ENCODE measurements at regions not wholly inside any gene's neighbourhood (a gene's known extent, or its start where the extent isn't known, plus 50 kb on each side); places are given as distances from the start of the nearest gene placed in this dataset.
"Not testable (repeated sequence)": the region's sequence is repeated elsewhere in the genome, so short reads cannot be mapped to it uniquely, and the experiment has no call there.

DNA sequence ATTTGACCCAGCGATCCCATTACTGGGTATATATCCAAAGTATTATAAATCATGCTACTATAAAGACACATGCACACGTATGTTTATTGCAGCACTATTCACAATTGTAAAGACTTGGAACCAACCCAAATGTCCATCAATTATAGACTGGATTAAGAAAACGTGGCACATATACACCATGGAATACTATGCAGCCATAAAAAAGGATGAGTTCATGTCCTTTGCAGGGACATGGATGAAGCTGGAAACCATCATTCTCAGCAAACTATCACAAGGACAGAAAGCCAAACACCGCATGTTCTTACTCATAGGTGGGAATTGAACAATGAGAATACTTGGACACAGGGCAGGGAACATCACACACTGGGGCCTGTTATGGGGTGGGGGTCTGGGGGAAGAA, 317.8 kb downstream of the TSHZ3 start:
- TF ChIP-seq, protein P1, sequence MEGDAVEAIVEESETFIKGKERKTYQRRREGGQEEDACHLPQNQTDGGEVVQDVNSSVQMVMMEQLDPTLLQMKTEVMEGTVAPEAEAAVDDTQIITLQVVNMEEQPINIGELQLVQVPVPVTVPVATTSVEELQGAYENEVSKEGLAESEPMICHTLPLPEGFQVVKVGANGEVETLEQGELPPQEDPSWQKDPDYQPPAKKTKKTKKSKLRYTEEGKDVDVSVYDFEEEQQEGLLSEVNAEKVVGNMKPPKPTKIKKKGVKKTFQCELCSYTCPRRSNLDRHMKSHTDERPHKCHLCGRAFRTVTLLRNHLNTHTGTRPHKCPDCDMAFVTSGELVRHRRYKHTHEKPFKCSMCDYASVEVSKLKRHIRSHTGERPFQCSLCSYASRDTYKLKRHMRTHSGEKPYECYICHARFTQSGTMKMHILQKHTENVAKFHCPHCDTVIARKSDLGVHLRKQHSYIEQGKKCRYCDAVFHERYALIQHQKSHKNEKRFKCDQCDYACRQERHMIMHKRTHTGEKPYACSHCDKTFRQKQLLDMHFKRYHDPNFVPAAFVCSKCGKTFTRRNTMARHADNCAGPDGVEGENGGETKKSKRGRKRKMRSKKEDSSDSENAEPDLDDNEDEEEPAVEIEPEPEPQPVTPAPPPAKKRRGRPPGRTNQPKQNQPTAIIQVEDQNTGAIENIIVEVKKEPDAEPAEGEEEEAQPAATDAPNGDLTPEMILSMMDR (IDR thresholded peaks at IDR 0.05) = not testable (repeated sequence)
- TF ChIP-seq EZH2 (IDR thresholded peaks at IDR 0.05) = not testable (repeated sequence)

Data from neural progenitor cell (in vitro differentiated cells).